ENCODE measurements at regions not wholly inside any gene's neighbourhood (a gene's known extent, or its start where the extent isn't known, plus 50 kb on each side); places are given as distances from the start of the nearest gene placed in this dataset.

DNA sequence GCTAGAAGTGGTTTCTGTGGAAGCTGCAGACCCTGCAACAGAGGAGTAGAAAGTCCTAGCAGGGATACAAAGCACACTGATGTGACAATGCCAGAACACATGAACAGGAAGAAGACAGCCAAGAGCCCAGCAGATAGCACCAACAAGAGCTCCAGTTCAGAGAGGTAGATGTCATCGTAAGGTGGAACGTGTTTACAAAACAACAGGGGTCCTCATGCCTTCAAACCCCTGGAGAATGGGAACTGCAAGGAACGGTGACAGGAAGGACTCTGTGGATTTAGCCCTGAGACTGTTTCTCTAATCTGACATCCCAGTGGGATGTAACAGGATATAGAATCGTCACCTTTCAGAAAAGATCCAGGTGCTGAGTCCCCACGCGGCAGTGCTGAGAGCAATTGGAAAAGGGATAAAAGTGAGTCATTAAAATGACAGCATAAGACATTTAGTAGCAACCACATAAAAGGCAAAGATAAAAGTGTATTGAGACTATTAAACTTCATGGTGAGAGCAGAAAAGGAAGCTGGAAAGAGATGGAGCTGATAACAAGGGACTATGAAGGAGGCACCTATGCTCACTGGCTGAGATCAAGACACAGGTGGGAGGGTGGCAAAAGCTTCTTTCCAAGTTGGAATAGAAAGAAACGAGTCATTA is 195.2 kb downstream of the FBXO15 start:
- Histone ChIP-seq H2BK120ac (ENCODE audit: low read depth, low read length, poor library complexity, severe bottlenecking) (no peak overlapping the region), H3K56ac (ENCODE audit: insufficient read length, low read depth, low read length) (no peak overlapping the region), H2AFZ (ENCODE audit: low read length) (no peak overlapping the region), H3K27me3 (ENCODE audit: insufficient read depth, low read length) (no peaks in the 10 kb centered on the region), H4K91ac (ENCODE audit: insufficient read length, low read depth, low read length) (no peak overlapping the region), H3T11ph (ENCODE audit: low read length) (no peak overlapping the region), H3K9ac (ENCODE audit: extremely low read depth, insufficient read length, low read length) (no peak overlapping the region), H3K27ac (ENCODE audit: insufficient read length, low read depth, low read length) (no peak overlapping the region), H4K20me1 (ENCODE audit: control insufficient read depth, insufficient read depth, insufficient read length) (no peaks in the 10 kb centered on the region), H3K4me1 (ENCODE audit: insufficient read depth, low read length) (peaks cover 3% of the 10 kb centered on the region; the same call in 1 of the 2 replicates), H4K5ac (ENCODE audit: insufficient read length, low read depth, low read length) (no peak overlapping the region), H4K8ac (replicated peaks; ENCODE audit: insufficient read length, low read depth, low read length) (no peak overlapping the region), H3K18ac (ENCODE audit: insufficient read length, low read depth, low read length) (no peak overlapping the region), H2BK5ac (ENCODE audit: insufficient read length, low read length) (no peak overlapping the region), H3K79me2 (ENCODE audit: insufficient read depth, low read length) (no peaks in the 10 kb centered on the region), H2BK12ac (ENCODE audit: insufficient read length, low read depth, low read length) (no peak overlapping the region), H3K23ac (ENCODE audit: insufficient read length, low read depth, low read length) (no peak overlapping the region), H3K4me2 (ENCODE audit: insufficient read depth, insufficient read length, low read length) (no peak overlapping the region), H3K79me1 (ENCODE audit: insufficient read depth, low read depth, low read length, poor library complexity, severe bottlenecking) (no peaks in the 10 kb centered on the region), H3K14ac (ENCODE audit: insufficient read depth, low read length) (no peak overlapping the region), H3K23me2 (ENCODE audit: insufficient read length, low read depth, low read length, poor library complexity, severe bottlenecking) (no peaks in the 10 kb centered on the region), H2BK20ac (ENCODE audit: low read depth, low read length, poor library complexity, severe bottlenecking) (no peak overlapping the region), H3K4ac (ENCODE audit: low read depth, low read length) (no peak overlapping the region), H3K9me3 (ENCODE audit: control insufficient read depth, low read depth, low read length) (no peaks in the 10 kb centered on the region), H2AK5ac (ENCODE audit: insufficient read length, low read length) (no peak overlapping the region), H2BK15ac (ENCODE audit: low read depth, low read length) (no peak overlapping the region)
- Mint-ChIP-seq H3K9me3 (peaks cover 8 to 13% of the 10 kb centered on the region in 2 experiments; a peak in 3 of 5 replicates), H3K4me1 (peaks cover 14% of the 10 kb centered on the region in 2 experiments), H3K36me3 (ENCODE audit: insufficient read depth in 1 of 3, low read depth in 3 of 3) (peaks cover 0 to 16% (median 8%) of the 10 kb centered on the region in 3 experiments; a peak in 4 of 7 replicates), H3K27me3 (ENCODE audit: low read depth) (no peaks in the 10 kb centered on the region; the same call in 1 of the 2 replicates), H3K4me3 (no peak overlapping the region), H3K27ac (no peak overlapping the region)
- no CpG with 5 or more reads among the region's 7 CpGs for WGBS (ENCODE audit: extremely low coverage, insufficient read length, low lambda C conversion rate)
- TF ChIP-seq CTCF (conservative IDR thresholded peaks at IDR 0.05): no peak
- no peak for DNase-seq

Data from H9 (cell line).